ENCODE measurements at regions not wholly inside any gene's neighbourhood (a gene's known extent, or its start where the extent isn't known, plus 50 kb on each side); places are given as distances from the start of the nearest gene placed in this dataset. TPM values are rescaled to one million over a fixed set of nuclear protein-coding genes. Genes with fewer than 3 reads are reported as not detected.

GRCh38 chr4:29459926-29460325, 1260.2 kb upstream of the PCDH7 start:
- no peak overlapping the region for H3K4me3 ChIP-seq
- H3K4me1 ChIP-seq = no peaks in the 10 kb centered on the region
- no peak overlapping the region for H3K27ac ChIP-seq
- DNase-seq = no peak
- no peak for ATAC-seq
- H3K27me3 ChIP-seq = no peaks in the 10 kb centered on the region
- H3K36me3 ChIP-seq (replicated peaks in 1 of 2; ENCODE audit: insufficient read depth in 1 of 2, low read depth in 2 of 2) = no peaks in the 10 kb centered on the region
- no peak for TF ChIP-seq CTCF (IDR thresholded peaks at IDR 0.05)
- no peak for TF ChIP-seq POLR2A (IDR thresholded peaks at IDR 0.05)
- intact Hi-C loops (cut with DNase I) = no loop called here
- WGBS, 2 donors = 61 to 63% methylated on average over 3 of the region's 3 CpGs
- H3K9me3 ChIP-seq = no peaks in the 10 kb centered on the region

- H3K4me3 ChIP-seq = no peak overlapping the region
- intact Hi-C loops (cut with DNase I) = no loop called here
- 8 to 15% methylated on average over 1 of the region's 1 CpG for whole genome bisulfite sequencing, 2 donors
- no peaks in the 10 kb centered on the region for H3K9me3 ChIP-seq
- no peaks in the 10 kb centered on the region for H3K4me1 ChIP-seq
- no peaks in the 10 kb centered on the region for H3K27me3 ChIP-seq
- H3K36me3 ChIP-seq (replicated peaks in 1 of 2; ENCODE audit: insufficient read depth in 1 of 2, low read depth in 2 of 2) = no peaks in the 10 kb centered on the region
- TF ChIP-seq POLR2A (IDR thresholded peaks at IDR 0.05) (no peak), CTCF (IDR thresholded peaks at IDR 0.05) (no peak)
- H3K27ac ChIP-seq = no peak overlapping the region
- no peak for ATAC-seq
- no peak for DNase-seq
These were observed 1253.0 kb upstream of the PCDH7 start for GRCh38 chr4:29467044-29467717.

Small RNA genes lying in the stretch of these regions (microRNA-seq; reads per million reads assigned to microRNA genes)
- 0 reads per million in 2 donors for gene MIR4275 (ENCODE audit: borderline number of aligned reads in 2 of 2, borderline replicate concordance in 2 of 2)

Small RNA genes lying in the stretch of these regions (small RNA-seq; reads per million reads assigned to genes)
- gene RF00019 (not detected), gene RN7SL101P (not detected)

Data from body of pancreas (tissue), 4 donors.